Rectal smooth muscle tissue (tissue), 1 donor: ENCODE measurements at regions not wholly inside any gene's neighbourhood (a gene's known extent, or its start where the extent isn't known, plus 50 kb on each side); places are given as distances from the start of the nearest gene placed in this dataset.

Source experiments
- H3K27ac ChIP-seq: one replicate; pipeline ENCODE4 v1.7.0; 2013; ENCODE audit warnings: low read depth, low read length, inconsistent platforms
- H3K27me3 ChIP-seq: one replicate; pipeline ENCODE4 v1.7.0; 2013; ENCODE audit warnings: low read length; ENCODE audit not compliant: control insufficient read depth, insufficient read depth
- H3K36me3 ChIP-seq: one replicate; pipeline ENCODE4 v1.7.0; 2013; ENCODE audit warnings: low read length; ENCODE audit not compliant: control insufficient read depth, insufficient read depth
- H3K4me1 ChIP-seq: one replicate; pipeline ENCODE4 v1.7.0; 2013; ENCODE audit warnings: low read length; ENCODE audit not compliant: control insufficient read depth, insufficient read depth
- H3K4me3 ChIP-seq: one replicate; pipeline ENCODE4 v1.7.0; 2013; ENCODE audit warnings: low read length
- H3K9ac ChIP-seq: one replicate; pipeline ENCODE4 v1.7.0; 2013; ENCODE audit warnings: low read length

- H3K9ac ChIP-seq = no peak overlapping the region
- H3K4me1 ChIP-seq = no peaks in the 10 kb centered on the region
- H3K4me3 ChIP-seq = no peak overlapping the region
- H3K27me3 ChIP-seq = peaks cover under 1% of the 10 kb centered on the region
- H3K27ac ChIP-seq = no peak overlapping the region
- H3K36me3 ChIP-seq = no peaks in the 10 kb centered on the region
Observed at GRCh38 chrX:55167901-55168300, 52.2 kb upstream of the PAGE5 start.

GRCh38 chrX:55169782-55170181 lies 50.4 kb upstream of the PAGE5 start:
- H3K27me3 ChIP-seq = no peaks in the 10 kb centered on the region
- no peaks in the 10 kb centered on the region for H3K36me3 ChIP-seq
- no peak overlapping the region for H3K9ac ChIP-seq
- no peak overlapping the region for H3K27ac ChIP-seq
- no peak overlapping the region for H3K4me3 ChIP-seq
- H3K4me1 ChIP-seq = no peaks in the 10 kb centered on the region
